ENCODE measurements at regions not wholly inside any gene's neighbourhood (a gene's known extent, or its start where the extent isn't known, plus 50 kb on each side); places are given as distances from the start of the nearest gene placed in this dataset.

- no peak for DNase-seq (ENCODE audit: low read depth, low spot score)
- ChIA-PET CTCF (no interaction called here), RAD21 (ENCODE audit: low non-redundant PET in 1 of 2, low total read pairs in 2 of 2, uncharacterized antibody in 2 of 2, unreplicated experiment in 2 of 2) (no interaction called here), POLR2A (no interaction called here)
- Histone ChIP-seq H3K9me3 (ENCODE audit: control insufficient read depth in 1 of 2, insufficient read depth in 1 of 2, low read depth in 1 of 2, low read length in 2 of 2) (no peaks in the 10 kb centered on the region), H3K27me3 (ENCODE audit: insufficient read depth, low read length) (no peaks in the 10 kb centered on the region), H3K9me2 (ENCODE audit: insufficient read depth) (no peaks in the 10 kb centered on the region; the same call in 1 of the 2 replicates), H3K79me2 (ENCODE audit: insufficient read depth, low read length) (no peaks in the 10 kb centered on the region), H3K4me1 (ENCODE audit: control insufficient read depth in 1 of 2, insufficient read depth in 2 of 2, low read length in 2 of 2) (peaks cover 12 to 21% of the 10 kb centered on the region in 2 experiments), H3K36me3 (ENCODE audit: control insufficient read depth in 1 of 2, insufficient read depth in 2 of 2, low read length in 2 of 2) (no peaks in the 10 kb centered on the region), H3K4me2 (ENCODE audit: low read length) (no peak overlapping the region), H3K9ac (ENCODE audit: low read length) (no peak overlapping the region), H2AFZ (ENCODE audit: low read depth, low read length, poor library complexity, severe bottlenecking) (no peak overlapping the region), H4K20me1 (ENCODE audit: insufficient read depth) (no peaks in the 10 kb centered on the region), H3K27ac (ENCODE audit: low read depth, low read length) (no peak overlapping the region), H3K4me3 (replicated peaks in 1 of 2; ENCODE audit: low read depth in 1 of 2, low read length in 2 of 2) (no peak overlapping the region)
- no TSS peak for BruUV-seq (replicated peaks)
- TF ChIP-seq FOSL1 (IDR thresholded peaks at IDR 0.05; ENCODE audit: low read depth) (no peak), EGR1 (IDR thresholded peaks at IDR 0.05; ENCODE audit: low read depth) (no peak), SP1 (IDR thresholded peaks at IDR 0.05; ENCODE audit: low read depth) (no peak), SRF (IDR thresholded peaks at IDR 0.05; ENCODE audit: low read depth) (no peak), ZFX (IDR thresholded peaks at IDR 0.05) (no peak), REST (IDR thresholded peaks at IDR 0.05; ENCODE audit: low read depth) (no peak), RAD21 (IDR thresholded peaks at IDR 0.05; ENCODE audit: low read depth) (no peak), YY1 (IDR thresholded peaks at IDR 0.05; ENCODE audit: extremely low read depth, insufficient replicate concordance, low read depth, low read length) (no peak), JUND (IDR thresholded peaks at IDR 0.05) (no peak)
- intact Hi-C loops (cut with micrococcal nuclease), result no loop called here
- no peak for ATAC-seq
Observed at GRCh38 chr16:72295914-72296313, 124.0 kb upstream of the PMFBP1 start.

Measured in HCT116 (cell line).